ENCODE measurements at regions not wholly inside any gene's neighbourhood (a gene's known extent, or its start where the extent isn't known, plus 50 kb on each side); places are given as distances from the start of the nearest gene placed in this dataset.

- TF ChIP-seq CTCF (IDR thresholded peaks at IDR 0.05; ENCODE audit: control extremely low read depth, extremely low read depth, low read depth, missing control alignments), result no peak
- no peak for DNase-seq (ENCODE audit: extremely low spot score)
- ChIA-PET POLR2A (no interaction called here), CTCF (no interaction called here)
These were observed 393.8 kb downstream of the SMOC2 start for GRCh38 chr6:168834801-168835200.

- no peak for TF ChIP-seq CTCF (IDR thresholded peaks at IDR 0.05; ENCODE audit: control extremely low read depth, extremely low read depth, low read depth, missing control alignments)
- no peak for DNase-seq (ENCODE audit: extremely low spot score)
- CTCF ChIA-PET, result no interaction called here
- POLR2A ChIA-PET, result no interaction called here
These were observed 393.1 kb downstream of the SMOC2 start for GRCh38 chr6:168834042-168834587.

GRCh38 chr6:168828800-168829199 is 387.8 kb downstream of the SMOC2 start:
- ChIA-PET CTCF (no interaction called here), POLR2A (no interaction called here)
- TF ChIP-seq CTCF (IDR thresholded peaks at IDR 0.05; ENCODE audit: control extremely low read depth, extremely low read depth, low read depth, missing control alignments), result no peak
- DNase-seq (ENCODE audit: extremely low spot score), result no peak

DNA sequence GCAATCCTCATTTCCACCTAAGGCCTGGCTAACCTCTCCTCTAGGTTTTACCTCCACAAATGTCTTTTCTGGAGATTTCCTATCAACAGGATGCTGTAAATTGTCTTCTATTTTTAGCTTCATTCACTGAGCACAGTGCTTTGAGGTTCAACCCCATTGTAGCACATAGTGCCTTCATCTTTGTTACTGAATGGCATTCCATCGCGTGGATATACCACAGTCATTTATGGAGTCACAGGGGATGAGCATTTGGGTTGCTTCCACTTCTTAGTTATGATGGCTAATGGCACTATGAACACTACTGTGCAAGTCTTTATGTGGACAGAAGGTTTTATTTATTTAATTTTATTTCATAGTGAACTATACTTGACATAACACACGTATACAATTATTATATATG is 387.1 kb downstream of the SMOC2 start:
- TF ChIP-seq CTCF (IDR thresholded peaks at IDR 0.05; ENCODE audit: control extremely low read depth, extremely low read depth, low read depth, missing control alignments), result no peak
- POLR2A ChIA-PET, result no interaction called here
- CTCF ChIA-PET, result no interaction called here

GRCh38 chr6:168827586-168827871 is 386.5 kb downstream of the SMOC2 start:
- CTCF ChIA-PET, result no interaction called here
- TF ChIP-seq CTCF (IDR thresholded peaks at IDR 0.05; ENCODE audit: control extremely low read depth, extremely low read depth, low read depth, missing control alignments), result no peak
- POLR2A ChIA-PET, result no interaction called here
- no peak for DNase-seq (ENCODE audit: extremely low spot score)

More for the DNA sequence above, 387.1 kb downstream of the SMOC2 start:
- no peak for DNase-seq (ENCODE audit: extremely low spot score)

GRCh38 chr6:168826726-168827585 is 386.0 kb downstream of the SMOC2 start:
- DNase-seq (ENCODE audit: extremely low spot score), result no peak
- ChIA-PET POLR2A (no interaction called here), CTCF (interaction anchor here (1.2 to 1.3 kb wide), 2 partner anchors 22 to 27 kb away, joined by 3 read pairs; no protein-coding TSS in a partner anchor)

More at GRCh38 chr6:168826726-168827585, 386.0 kb downstream of the SMOC2 start:
- no peak for TF ChIP-seq CTCF (IDR thresholded peaks at IDR 0.05; ENCODE audit: control extremely low read depth, extremely low read depth, low read depth, missing control alignments)

Measured in GM10248 (cell line).